ENCODE measurements at regions not wholly inside any gene's neighbourhood (a gene's known extent, or its start where the extent isn't known, plus 50 kb on each side); places are given as distances from the start of the nearest gene placed in this dataset.

DNA sequence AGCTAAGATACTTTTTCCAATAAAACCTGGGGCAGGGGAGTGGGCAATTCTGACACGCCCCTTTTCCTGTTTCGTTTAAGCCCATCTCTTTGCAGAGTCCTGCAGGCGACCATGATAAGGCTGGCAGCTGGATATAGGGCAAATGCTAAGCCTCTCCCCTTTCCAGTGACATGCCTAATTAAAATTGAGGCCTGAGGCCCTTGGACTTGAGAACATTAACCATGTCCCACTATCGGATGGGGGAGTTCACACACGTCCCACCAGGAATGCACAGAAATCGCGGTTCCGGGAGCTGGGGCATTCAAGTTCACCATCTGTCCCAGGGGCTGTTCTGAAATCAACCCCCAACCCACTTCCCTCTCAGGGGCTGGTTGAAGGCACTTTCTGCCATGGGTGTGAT, 109.2 kb upstream of the FOXF1 start:
- no peak for TF ChIP-seq CTCF (IDR thresholded peaks at IDR 0.05)
- Histone ChIP-seq H3K27me3 (replicated peaks; ENCODE audit: insufficient read depth) (no peaks in the 10 kb centered on the region), H3K36me3 (no peaks in the 10 kb centered on the region), H3K9me3 (no peaks in the 10 kb centered on the region), H3K4me1 (ENCODE audit: control insufficient read depth in 1 of 2, low read depth in 2 of 2) (no peaks in the 10 kb centered on the region), H3K4me3 (no peak overlapping the region), H3K27ac (no peak overlapping the region)
- DNase-seq (ENCODE audit: low spot score), result no peak
- ATAC-seq (ENCODE audit: insufficient number of reproducible peaks, low FRiP score, low read depth), result no peak

GRCh38 chr16:86403085-86403484, 107.2 kb upstream of the FOXF1 start:
- H3K9me3 ChIP-seq, result no peaks in the 10 kb centered on the region
- no peaks in the 10 kb centered on the region for H3K27me3 ChIP-seq (replicated peaks; ENCODE audit: insufficient read depth)
- no peak overlapping the region for H3K27ac ChIP-seq
- H3K36me3 ChIP-seq, result no peaks in the 10 kb centered on the region
- DNase-seq (ENCODE audit: low spot score), result no peak
- H3K4me1 ChIP-seq (ENCODE audit: control insufficient read depth in 1 of 2, low read depth in 2 of 2), result no peaks in the 10 kb centered on the region
- no peak overlapping the region for H3K4me3 ChIP-seq
- TF ChIP-seq CTCF (IDR thresholded peaks at IDR 0.05), result no peak
- no peak for ATAC-seq (ENCODE audit: insufficient number of reproducible peaks, low FRiP score, low read depth)

DNA sequence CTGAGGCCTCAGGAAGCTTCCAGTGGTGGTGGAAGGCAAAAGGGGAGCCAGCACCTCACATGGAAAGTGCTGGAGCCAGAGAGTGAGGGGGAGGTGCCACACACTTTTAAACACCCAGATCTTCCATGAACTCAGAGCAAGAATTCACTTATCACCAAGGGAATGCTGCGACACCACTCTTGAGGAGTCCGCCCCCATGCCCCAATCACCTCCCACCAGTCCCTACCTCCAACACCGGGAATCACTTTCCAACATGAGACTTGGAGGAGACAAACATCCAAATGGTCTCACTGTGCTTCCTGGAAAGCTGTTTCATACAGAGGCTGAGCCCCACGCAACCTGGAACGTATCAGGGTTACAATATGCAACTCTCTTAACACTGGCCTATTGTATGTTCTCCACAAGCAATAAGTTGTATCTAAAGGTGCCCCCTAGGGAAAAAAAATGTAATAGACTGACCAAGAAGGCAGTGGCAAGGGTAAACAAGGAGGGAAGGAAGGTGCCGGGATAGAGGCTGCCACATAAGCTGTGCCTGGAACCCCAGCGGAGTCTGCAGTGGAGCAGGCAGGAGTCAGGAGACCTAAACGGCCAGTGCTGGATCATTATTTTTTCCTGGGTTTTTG, 106.7 kb upstream of the FOXF1 start:
- Histone ChIP-seq H3K9me3 (no peaks in the 10 kb centered on the region), H3K4me1 (ENCODE audit: control insufficient read depth in 1 of 2, low read depth in 2 of 2) (no peaks in the 10 kb centered on the region), H3K27me3 (replicated peaks; ENCODE audit: insufficient read depth) (no peaks in the 10 kb centered on the region), H3K4me3 (no peak overlapping the region), H3K36me3 (no peaks in the 10 kb centered on the region), H3K27ac (no peak overlapping the region)
- ATAC-seq (ENCODE audit: insufficient number of reproducible peaks, low FRiP score, low read depth) (no peak), DNase-seq (ENCODE audit: low spot score) (no peak)
- no peak for TF ChIP-seq CTCF (IDR thresholded peaks at IDR 0.05)

- no peak overlapping the region for H3K4me3 ChIP-seq
- DNase-seq (ENCODE audit: low spot score) (no peak), ATAC-seq (ENCODE audit: insufficient number of reproducible peaks, low FRiP score, low read depth) (no peak)
- no peaks in the 10 kb centered on the region for H3K27me3 ChIP-seq (replicated peaks; ENCODE audit: insufficient read depth)
- no peak for TF ChIP-seq CTCF (IDR thresholded peaks at IDR 0.05)
- no peaks in the 10 kb centered on the region for H3K36me3 ChIP-seq
- no peaks in the 10 kb centered on the region for H3K9me3 ChIP-seq
- H3K4me1 ChIP-seq (ENCODE audit: control insufficient read depth in 1 of 2, low read depth in 2 of 2), result no peaks in the 10 kb centered on the region
- H3K27ac ChIP-seq, result no peak overlapping the region
Measured at GRCh38 chr16:86404678-86405077, 105.6 kb upstream of the FOXF1 start.

GRCh38 chr16:86405319-86405718, 105.0 kb upstream of the FOXF1 start:
- Histone ChIP-seq H3K27ac (no peak overlapping the region), H3K27me3 (replicated peaks; ENCODE audit: insufficient read depth) (no peaks in the 10 kb centered on the region), H3K4me3 (no peak overlapping the region), H3K9me3 (no peaks in the 10 kb centered on the region), H3K36me3 (no peaks in the 10 kb centered on the region), H3K4me1 (ENCODE audit: control insufficient read depth in 1 of 2, low read depth in 2 of 2) (no peaks in the 10 kb centered on the region)
- no peak for DNase-seq (ENCODE audit: low spot score)
- no peak for TF ChIP-seq CTCF (IDR thresholded peaks at IDR 0.05)
- no peak for ATAC-seq (ENCODE audit: insufficient number of reproducible peaks, low FRiP score, low read depth)
